ENCODE measurements at regions not wholly inside any gene's neighbourhood (a gene's known extent, or its start where the extent isn't known, plus 50 kb on each side); places are given as distances from the start of the nearest gene placed in this dataset.
"Not testable (repeated sequence)": the region's sequence is repeated elsewhere in the genome, so short reads cannot be mapped to it uniquely, and the experiment has no call there.

DNA sequence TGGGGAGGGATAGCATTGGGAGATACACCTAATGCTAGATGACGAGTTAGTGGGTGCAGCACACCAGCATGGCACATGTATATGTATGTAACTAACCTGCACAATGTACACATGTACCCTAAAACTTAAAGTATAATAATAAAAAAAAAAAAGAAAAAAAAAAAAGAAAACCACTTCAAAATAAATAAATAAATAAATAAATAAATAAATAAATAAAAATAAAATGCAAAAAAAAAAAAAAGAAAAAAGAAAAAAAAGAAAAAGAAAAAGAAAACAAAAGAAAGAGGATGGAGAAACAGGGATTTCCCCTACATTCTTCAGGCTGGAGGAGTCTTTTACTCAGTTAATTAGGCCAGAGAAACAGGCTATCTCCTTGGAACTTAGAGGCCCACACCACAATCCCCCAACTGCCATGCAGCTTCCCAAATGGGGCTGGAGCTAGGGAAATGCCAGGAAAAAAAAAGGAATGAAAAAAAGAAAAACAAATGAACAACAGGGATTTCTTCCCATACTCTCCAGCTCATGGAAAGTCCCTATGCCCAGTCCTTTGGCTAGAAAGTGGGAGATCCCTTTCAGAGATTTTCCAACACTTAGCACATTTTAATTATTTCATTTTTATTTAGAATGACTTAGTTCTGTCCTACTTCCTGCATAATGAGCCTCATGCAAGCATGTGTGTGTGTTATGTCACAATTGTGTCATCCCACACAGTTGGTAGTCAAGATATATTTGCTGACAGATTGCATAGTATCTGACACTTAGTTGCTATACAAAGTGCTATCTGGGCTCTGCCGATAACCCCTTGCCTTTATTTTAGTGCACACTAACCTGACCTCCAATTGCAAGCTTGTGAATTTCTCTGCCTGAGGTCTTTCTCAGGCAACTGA is 486.4 kb downstream of the PLPP3 start:
- DNase-seq (ENCODE audit: low read depth in 2 of 2, low spot score in 1 of 2): no peak

DNA sequence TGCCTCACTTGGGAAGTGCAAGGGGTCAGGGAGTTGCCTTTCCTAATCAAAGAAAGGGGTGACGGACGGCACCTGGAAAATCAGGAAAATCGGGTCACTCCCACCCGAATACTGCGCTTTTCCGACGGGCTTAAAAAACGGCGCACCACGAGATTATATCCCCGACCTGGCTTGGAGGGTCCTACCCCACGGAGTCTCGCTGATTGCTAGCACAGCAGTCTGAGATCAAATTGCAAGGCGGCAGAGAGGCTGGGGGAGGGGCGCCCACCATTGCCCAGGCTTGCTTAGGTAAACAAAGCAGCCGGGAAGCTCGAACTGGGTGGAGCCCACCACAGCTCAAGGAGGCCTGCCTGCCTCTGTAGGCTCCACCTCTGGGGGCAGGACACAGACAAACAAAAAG is 489.5 kb downstream of the PLPP3 start:
- not testable (repeated sequence) for DNase-seq (ENCODE audit: low read depth in 2 of 2, low spot score in 1 of 2)

GRCh38 chr1:56084246-56084645 is 495.1 kb downstream of the PLPP3 start:
- DNase-seq (ENCODE audit: low read depth in 2 of 2, low spot score in 1 of 2): no peak

GRCh38 chr1:56081736-56082135 is 497.6 kb downstream of the PLPP3 start:
- DNase-seq (ENCODE audit: low read depth in 2 of 2, low spot score in 1 of 2): no peak

DNA sequence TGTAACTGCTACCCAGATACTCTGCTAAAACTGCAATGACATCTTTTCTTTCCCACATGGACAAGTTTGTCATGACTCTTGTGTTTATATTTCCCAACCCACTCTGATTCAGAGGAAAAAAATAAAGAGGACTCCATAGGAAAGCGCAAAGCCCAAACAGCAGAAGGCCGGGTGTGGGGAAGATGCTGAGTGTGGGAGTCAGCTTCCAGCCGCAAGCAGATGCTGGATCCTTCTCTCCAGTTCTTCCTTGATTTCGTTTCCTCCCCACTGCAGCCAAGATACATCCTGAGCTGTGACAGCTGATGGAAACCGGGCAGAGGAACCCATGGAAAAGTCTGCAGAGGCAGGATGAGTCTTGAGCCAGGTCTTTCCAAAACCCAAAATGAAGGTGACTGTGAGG is 498.2 kb downstream of the PLPP3 start:
- DNase-seq (ENCODE audit: low read depth in 2 of 2, low spot score in 1 of 2): no peak

- no peak for DNase-seq (ENCODE audit: low read depth in 2 of 2, low spot score in 1 of 2)
Measured at GRCh38 chr1:56080123-56080522, 499.2 kb downstream of the PLPP3 start.

DNA sequence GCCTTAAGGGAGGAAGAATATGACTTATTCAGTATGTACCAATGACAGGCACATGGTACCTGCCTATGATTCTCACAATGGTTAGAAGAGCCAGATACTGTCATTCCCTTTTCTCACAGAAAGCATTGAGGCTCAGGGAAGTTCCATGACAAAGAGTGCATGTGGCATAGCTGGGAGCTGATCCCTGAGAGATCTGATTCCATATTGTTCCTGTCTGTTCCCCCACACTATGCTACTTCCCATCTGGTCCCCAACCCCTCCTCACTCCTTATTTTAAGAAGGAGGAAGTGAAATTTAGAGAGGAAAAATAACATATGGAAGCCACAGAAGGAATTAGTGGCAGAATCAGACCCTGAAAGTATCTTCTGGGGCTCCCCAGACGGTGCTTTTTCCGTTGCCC is 500.0 kb downstream of the PLPP3 start:
- no peak for DNase-seq (ENCODE audit: low read depth in 2 of 2, low spot score in 1 of 2)

DNA sequence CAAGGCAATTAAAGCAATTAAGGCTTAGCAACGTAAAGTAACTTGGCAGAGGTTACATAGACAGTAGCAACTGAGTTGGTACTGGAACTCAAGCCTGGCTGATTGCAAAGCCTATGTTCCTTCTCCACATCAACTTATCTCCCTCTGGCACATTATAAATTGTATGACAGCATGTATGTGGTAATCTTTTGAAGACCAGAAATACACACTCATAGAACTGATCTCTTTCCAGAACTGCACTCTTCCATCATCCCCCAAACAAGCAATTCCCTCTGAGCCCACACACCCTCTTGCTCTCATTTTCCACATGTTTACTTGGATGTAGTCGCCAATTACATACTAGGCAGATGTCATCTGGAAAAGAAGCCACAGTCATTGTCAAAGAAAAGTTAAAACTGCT is 502.2 kb downstream of the PLPP3 start:
- no peak for DNase-seq (ENCODE audit: low read depth in 2 of 2, low spot score in 1 of 2)

- DNase-seq (ENCODE audit: low read depth in 2 of 2, low spot score in 1 of 2): no peak
Measured at GRCh38 chr1:56074007-56074651, 505.2 kb downstream of the PLPP3 start.

DNA sequence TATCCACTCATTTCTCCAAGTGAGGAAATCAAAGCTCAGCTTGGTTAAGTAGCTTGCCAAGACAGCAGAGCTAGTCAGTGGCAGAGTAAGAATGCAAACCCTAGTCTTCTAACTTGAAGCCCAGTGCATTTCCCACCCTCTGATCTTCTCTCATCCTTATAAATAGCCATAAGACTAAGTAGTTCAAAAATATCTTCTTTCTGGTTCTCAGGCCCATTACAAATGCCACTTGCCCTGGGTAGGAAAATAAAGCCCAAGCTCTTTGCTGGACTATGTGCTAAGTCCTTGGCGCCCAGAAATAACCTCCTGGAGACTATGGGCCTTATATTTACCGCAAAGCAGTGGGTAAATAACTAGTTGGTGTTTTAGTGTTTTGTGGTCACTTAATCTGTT is 505.8 kb downstream of the PLPP3 start:
- no peak for DNase-seq (ENCODE audit: low read depth in 2 of 2, low spot score in 1 of 2)

GRCh38 chr1:56073206-56073605 is 506.2 kb downstream of the PLPP3 start:
- DNase-seq (ENCODE audit: low read depth in 2 of 2, low spot score in 1 of 2): no peak

DNA sequence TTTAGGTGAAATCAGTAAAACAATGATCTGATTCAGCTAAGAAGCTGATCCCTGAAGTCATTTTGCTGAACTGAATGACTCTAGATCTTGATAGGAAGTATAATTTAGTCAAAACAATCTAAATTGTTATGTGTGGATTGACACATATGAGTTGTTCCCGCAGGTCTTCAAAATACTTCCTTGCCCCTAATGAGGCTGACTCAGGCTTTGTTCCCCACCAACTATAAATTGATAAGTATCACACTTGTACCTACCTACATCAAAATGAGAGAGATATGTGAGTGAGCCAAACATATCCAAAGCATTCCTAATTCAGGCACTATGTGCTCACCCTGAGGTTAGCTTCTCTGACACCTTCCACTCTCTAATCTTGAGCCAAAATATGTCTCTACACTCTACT is 507.1 kb downstream of the PLPP3 start:
- DNase-seq (ENCODE audit: low read depth in 2 of 2, low spot score in 1 of 2): no peak

GRCh38 chr1:56071351-56071750 is 508.0 kb downstream of the PLPP3 start:
- DNase-seq (ENCODE audit: low read depth in 2 of 2, low spot score in 1 of 2): no peak

GRCh38 chr1:56070601-56071000 is 508.8 kb downstream of the PLPP3 start:
- no peak for DNase-seq (ENCODE audit: low read depth in 2 of 2, low spot score in 1 of 2)

DNA sequence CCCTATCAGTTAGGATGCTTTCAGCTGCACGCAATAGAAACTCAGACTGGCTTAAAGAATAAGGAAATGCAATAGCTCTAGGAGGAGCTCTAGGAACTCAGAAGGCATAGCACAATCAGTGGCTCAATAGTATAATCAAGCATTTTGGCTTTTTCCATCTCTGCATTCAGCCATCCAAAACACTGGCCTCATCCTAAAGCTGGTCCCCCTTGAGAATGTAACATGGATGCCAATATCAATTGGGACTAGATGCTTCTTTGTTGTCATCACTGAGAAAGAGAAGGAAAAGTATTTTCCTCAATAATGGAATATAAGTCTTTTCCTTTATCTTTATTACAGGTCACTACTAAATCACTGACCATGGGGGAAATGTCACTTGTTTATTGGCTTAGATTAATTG is 509.5 kb downstream of the PLPP3 start:
- DNase-seq (ENCODE audit: low read depth in 2 of 2, low spot score in 1 of 2): no peak

DNA sequence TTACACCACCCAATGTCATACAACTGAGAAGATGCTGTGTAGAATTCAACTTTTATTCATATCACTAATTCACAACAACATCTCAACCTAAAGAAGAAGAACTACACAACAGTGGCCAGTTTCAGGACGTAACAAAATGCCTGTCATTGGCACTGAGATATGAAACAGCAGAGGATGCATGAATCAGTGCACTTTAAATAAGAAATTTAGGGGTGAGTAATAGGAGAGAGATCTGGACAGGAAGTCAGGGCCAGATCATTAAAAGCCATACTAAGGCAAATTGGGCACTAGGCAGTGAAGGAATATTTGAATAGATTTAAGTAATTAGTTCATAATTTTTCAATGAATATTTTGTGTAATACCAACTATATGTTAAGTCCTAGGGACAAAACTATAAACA is 510.5 kb downstream of the PLPP3 start:
- DNase-seq (ENCODE audit: low read depth in 2 of 2, low spot score in 1 of 2): no peak

DNA sequence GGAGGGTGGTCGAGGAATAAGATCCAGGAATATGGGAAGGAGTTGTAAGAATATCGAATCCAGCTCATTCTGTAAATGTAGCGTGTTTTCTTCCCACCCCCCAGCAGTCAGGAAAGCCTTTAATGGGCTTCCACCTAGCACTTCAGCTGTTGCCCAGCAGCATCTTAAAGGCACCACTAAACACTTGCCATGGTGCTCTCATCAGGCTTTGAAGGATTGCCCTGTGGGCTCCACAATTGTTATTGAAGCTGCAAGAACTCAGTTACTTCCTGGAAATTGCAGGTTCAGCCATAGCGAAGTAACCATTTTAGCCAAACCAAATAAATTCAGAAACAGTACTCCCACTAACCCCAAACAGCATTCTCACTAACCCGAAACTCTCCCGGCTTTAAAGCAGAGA is 511.2 kb downstream of the PLPP3 start:
- DNase-seq (ENCODE audit: low read depth in 2 of 2, low spot score in 1 of 2): no peak

DNA sequence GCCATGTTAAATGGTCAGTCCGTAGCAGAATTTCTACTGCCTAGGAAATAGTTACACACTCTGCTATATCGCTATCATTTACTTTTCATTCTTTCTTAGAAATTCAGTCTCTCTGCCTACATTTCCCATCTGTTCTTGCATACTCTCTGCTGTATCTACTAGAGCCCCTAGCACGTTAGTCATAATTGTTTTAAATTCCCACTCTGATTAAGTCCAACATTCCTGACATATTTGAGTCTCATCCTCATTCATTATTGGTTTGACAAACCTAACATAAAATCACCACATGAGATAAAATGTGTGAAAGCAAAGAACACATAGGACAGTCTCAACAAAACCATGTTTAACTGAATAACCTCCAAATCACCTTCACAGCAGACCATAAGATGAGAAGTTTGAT is 513.6 kb downstream of the PLPP3 start:
- no peak for DNase-seq (ENCODE audit: low read depth in 2 of 2, low spot score in 1 of 2)

GRCh38 chr1:56064705-56065104 is 514.7 kb downstream of the PLPP3 start:
- DNase-seq (ENCODE audit: low read depth in 2 of 2, low spot score in 1 of 2): no peak

GRCh38 chr1:56063461-56063860 is 515.9 kb downstream of the PLPP3 start:
- DNase-seq (ENCODE audit: low read depth in 2 of 2, low spot score in 1 of 2): no peak

DNA sequence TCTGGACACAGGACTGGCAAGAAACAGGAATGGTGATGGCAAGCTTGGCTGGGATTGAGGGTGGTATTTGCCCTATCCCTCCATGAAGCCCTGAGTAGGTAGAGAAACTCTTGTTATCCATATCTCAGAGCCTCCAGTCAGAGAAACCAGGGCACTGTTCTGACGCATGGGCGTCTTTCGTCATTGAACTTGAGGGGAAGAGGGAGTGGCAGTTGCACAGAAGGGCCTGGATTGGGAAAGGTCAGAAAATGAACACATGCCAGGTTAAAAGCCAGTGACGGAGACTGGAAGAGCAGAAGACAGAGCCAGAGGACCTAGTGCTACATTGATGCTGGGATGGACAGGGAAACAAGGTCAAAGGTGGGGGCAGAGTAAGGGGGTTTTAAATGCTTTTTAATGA is 516.7 kb downstream of the PLPP3 start:
- DNase-seq (ENCODE audit: low read depth in 2 of 2, low spot score in 1 of 2): no peak

DNA sequence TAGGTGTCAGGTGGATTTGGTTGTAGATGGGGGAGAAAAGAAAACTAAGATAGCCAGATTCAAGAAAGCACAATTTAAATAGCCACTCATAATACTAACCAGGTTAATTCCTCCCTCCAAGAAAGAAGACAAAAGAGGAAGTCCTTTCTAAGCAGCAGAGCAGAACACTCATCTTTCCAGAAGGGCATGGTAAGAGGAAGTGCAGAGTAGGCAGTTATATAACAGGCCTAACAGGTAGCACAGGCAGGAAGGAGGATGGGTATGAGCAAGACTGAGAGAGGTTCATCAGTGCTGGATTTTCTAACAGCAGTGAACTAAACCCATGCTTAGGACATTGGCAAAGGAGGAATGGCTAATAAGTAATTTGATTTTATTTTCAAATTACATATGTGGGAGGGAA is 517.5 kb downstream of the PLPP3 start:
- DNase-seq (ENCODE audit: low read depth in 2 of 2, low spot score in 1 of 2): no peak

GRCh38 chr1:56060906-56061305 is 518.5 kb downstream of the PLPP3 start:
- no peak for DNase-seq (ENCODE audit: low read depth in 2 of 2, low spot score in 1 of 2)

Measured in stimulated activated CD8-positive, alpha-beta memory T cell treated with anti-CD3 and anti-CD28 coated beads, Interleukin-4, amount 100 ng/mL, for 4 hours (primary cell).